GM18909 (cell line): ENCODE measurements at regions not wholly inside any gene's neighbourhood (a gene's known extent, or its start where the extent isn't known, plus 50 kb on each side); places are given as distances from the start of the nearest gene placed in this dataset.
A peak's percentile ranks its signal among the peaks of the same experiment; 100 is the strongest.

ENCODE experiments used
- ATAC-seq: cut with Tn5 transposase; IDR thresholded peaks from one replicate; pipeline ENCODE4 v1.9.1; 2021; ENCODE audit warnings: mild to moderate bottlenecking; ENCODE audit not compliant: unreplicated experiment, poor library complexity

DNA sequence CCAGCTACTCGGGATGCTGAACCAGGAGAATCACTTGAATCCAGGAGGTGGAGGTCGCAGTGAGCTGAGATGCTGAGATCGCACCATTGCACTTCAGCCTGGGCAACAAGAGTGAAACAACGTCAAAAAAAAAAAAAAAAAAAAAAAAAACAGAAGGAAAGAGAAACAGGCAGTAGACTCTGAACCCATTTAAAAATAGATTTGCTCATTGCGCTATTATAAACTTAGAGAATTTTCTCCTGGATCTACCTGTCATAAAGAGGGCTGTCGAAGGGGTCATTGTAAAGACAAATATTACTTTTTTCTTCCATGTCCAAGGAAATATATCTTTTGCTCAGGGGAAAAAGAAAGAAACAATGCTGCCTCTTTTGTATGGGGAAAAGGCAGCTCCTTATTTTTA is 425.0 kb upstream of the ID2 start:
- ATAC-seq: no peak

DNA sequence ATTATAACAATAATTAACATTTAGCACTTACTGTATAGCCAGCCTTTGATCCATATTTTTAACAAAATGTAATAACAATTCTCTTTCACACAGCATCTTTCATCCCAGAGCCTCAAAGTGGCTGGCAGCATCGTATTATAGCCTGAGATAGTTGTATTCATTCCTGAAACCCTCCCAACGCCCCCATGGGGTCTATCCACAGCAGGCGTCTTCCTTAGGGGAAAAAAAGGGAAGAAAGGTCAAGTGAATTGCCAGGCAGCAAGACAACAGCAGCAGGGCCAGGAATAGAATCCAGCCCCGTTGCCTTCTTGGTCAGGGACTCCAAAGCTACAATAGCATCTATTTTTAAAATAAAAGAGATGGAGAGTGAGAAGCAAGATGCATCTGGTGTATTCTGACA is 424.4 kb upstream of the ID2 start:
- no peak for ATAC-seq

DNA sequence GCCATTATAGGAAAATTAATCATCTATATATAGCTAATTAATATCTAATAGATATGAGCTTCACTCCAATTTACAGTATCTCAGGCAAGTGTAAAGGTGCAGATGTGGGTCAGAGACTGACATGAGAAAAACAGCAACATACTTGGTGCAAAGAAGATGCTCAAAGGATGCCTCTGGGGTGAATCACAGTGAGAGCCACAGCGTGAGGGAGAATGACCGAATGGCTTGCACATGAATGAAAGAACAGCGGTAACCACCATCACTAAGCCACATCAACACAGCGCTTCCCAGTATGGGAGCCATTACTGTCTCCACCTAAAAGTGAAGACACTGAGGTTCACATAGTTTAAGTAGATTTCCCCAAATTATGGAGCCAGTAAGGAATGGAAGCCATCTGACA is 423.4 kb upstream of the ID2 start:
- ATAC-seq: no peak

DNA sequence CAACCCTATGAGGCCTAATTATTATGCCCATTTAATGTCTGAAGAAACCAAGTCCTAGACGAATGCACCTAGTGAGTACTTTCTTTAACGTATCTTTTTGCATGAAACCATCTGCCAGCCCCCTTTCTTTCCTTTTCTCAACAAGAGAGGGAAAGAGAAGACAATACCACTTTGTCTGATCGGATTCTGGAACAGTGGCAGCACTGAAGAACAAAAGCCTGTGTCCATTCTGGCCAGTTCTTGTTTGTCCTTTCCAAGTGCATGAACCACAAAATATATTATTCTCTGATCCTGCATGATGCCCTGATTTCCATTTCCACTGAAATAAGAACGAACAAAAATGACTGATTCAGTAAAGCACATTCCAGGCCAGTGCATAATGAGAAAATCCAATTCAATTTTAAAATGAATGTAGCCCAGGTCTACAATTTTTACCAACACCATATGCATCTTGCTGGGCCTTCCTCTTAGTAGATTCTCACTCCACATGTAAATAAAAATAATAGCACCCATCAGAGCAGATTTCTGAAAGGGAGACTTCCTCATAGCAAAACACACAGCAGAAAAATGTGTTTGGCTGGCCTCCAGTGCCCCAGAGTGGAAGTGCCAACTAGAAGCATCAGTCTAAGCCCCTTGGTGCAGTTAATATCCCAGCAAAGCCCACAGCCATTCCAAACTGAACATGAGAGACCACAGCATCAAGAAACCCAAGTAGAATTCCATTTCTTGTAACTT is 422.6 kb upstream of the ID2 start:
- no peak for ATAC-seq

DNA sequence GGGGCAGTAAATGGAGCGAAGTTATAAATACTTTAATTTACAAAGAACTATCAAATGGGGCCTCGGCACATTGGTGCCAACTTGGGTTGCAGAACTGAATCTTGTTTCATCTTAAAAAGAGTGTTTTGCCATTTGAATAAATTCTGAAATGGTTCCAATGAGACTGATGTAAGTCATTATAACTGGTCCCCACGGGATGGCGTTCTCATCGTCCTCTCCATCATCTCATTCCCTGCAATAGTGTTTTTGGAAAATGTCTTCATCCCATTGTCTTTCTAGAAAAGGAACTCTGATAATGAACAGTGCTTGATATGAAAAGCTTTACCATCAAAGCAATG is 422.0 kb upstream of the ID2 start:
- ATAC-seq: no peak

DNA sequence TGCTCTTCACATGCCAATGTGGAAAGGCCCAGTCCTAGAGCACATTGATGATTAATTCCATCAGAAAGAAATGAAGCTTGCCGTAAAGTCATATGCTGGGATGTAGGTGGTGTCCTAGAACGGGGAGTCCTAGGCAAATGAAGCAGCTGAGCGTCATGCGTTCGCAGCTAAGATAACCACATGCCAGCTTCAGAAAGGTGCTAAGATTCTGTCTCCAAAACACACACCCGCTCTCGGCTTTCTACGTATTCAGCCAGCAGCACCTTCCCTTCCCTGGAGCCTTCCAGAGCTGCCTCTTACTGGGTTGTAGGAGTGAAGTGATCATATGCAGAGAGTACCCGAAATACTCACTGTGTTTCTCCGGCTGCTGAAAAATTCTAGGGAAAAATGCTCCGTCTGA is 421.6 kb upstream of the ID2 start:
- no peak for ATAC-seq

DNA sequence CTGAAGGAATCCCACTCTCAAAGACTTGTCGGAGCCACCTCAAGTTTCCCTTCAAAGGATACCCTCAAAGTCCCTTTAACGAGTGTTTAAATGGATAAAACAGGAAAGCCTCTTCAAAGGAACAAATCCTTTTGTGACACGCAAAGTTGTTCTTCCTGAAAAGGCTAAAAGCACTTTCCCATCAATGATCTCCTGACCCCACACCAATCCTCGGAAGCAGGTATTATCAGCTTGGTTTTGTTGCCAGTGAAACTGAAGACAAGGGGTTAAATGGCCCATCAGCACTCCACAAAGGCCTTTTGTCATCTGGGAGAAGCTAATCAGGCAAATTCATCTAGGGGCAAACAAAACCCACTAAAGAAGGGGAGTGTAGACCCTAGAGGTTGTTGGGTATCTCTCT is 418.0 kb upstream of the ID2 start:
- ATAC-seq: no peak

DNA sequence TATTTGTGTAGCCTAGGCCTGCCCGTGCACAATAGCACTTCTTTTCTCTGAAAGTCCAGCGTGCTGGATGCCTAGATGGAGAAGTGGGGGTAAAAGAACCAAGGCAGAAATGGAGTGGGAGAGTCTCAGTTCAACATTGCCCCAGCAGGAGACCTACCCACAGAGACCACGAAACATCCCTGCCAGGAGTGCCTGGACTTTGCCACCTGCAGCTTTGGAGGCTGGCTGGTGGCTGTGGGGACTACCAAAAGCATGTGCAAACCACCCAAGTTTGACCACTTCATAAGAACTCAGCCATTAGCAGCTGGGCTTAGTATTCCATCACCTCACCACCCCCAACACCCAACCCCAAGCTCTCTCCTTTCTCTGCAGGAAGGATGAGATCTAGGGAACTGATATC is 416.9 kb upstream of the ID2 start:
- ATAC-seq: no peak

DNA sequence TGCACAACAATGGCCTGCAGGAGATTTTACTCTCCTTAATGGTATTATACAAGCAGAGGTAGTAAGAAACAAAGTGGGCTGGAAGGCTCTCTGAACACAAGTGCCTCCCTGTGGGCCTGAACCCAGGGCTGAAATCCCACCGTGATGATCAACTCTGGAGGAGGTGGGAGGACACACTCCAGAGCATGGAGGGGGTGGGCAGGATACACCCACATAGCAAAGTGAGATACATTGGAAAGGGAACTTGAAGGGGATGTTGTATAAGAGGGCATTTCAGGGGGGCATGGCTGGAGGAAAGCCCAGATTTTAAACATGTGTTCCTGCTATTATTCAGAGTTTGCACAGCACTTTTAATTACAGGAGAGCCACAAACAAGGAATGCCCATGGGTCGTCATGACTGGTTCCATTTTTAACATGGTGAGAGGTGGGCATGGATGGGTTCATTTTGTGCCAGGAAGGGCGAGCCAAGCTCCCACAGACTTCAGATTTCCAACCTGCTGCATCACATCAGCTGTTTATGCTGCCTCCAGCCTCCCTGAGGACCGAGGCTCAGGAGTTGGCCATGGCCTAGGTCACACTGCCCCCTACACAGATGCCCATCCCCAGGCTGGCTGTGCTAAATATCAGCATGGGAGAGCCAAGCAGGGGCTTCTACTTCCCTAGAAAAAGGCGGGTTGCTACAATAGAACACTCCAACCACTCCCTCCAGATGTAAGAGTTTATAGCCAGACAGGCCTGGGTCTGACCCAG is 416.2 kb upstream of the ID2 start:
- no peak for ATAC-seq

DNA sequence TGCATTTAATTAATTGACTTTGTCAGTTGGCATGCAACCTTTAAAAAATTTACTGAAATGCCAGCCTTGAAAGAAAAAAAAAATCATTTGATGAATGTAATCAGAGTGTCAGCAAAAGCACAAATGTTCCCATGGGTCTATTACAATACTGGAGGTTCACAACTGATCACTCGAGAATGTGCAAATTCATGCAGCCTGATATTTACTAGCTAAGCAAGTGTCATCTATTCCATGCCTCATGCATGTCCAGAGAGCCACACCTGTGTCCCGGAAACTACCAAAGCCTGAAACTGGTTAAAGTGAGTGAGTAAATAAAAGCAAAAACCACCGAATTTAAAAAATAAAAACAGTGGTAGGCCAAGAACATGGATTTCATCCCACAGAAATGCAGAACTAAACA is 415.3 kb upstream of the ID2 start:
- no peak for ATAC-seq

DNA sequence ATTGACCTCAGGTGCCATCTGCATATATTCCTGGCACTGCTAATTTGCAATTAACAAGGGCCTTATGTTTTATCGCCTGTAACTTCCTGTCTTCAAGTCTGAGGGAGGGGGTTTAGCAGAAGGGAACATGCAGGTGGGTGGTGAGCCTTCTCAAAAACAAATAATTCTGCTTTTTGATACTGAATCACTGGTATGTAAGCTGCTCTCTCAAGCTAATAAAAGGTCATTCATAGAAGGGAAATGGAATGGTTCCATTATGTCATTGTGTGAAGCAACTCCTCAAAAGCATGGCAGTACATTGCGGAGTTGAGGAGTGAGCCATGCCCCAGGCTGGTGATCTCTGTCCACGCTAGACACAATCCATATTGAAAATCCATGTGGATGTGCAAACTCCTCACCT is 414.8 kb upstream of the ID2 start:
- no peak for ATAC-seq

DNA sequence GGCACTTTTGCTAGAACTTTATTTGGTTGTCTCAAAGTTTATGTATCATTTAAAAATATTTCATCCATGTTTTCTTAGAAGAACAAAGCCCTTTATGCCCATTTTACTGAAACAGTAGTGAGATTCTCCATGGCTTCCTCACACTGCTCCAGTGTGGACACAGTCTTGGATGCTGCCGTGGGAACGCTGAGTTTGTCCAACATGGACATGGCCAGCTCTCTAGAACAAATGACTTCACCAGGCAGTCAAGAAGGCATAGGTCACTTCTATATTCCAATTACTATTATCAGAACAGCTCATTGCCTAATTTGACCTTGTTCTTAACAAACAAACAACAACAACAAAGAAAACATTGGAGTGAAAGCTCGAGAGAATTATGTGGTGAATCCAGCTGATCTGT is 414.1 kb upstream of the ID2 start:
- ATAC-seq: no peak

DNA sequence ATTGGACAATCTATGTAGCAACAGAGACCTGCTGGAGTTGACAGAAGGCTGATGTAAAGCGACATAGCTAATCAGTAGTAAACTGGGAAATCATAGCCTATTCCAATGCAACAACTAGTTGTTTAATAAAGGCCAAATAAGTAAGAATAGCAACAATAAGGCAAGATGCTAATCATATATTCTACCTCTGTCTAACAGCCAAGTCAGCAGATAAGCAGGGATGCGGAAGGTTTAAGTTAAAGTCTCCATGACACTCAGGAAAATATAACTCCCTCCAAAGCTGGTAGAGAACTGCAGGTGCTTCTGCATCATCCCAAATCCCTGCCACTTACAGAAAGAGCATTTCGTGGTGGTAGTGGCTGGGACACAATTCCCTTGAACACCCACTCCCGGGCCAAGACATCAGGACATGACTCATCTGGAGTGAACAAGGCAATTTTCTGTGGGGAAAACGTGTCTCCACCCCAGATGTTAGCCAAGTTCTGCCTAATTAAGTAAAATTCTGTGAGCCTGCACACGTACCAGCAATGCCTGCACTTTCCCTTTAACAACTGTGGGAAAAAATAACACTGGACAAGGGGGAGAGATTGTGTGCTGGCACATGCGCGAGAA is 413.6 kb upstream of the ID2 start:
- ATAC-seq: no peak

DNA sequence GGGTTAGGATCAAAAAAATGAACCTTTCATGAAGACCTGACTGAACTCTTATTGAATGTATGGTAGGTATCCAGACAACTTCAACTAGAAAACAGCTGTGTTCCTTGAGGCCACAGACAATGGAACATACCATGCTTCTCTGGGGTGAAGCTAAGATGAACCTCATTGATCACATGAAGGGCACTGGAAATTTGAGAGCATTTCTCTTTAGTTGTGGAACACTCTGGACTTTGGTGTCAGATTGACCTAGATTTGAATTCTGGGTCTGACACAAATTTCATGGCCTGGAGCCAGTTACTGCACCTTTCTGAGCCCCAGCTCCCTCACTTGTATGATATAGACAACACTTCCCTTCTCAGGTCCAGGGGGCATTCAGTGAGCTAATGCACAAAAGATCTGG is 411.2 kb upstream of the ID2 start:
- no peak for ATAC-seq

DNA sequence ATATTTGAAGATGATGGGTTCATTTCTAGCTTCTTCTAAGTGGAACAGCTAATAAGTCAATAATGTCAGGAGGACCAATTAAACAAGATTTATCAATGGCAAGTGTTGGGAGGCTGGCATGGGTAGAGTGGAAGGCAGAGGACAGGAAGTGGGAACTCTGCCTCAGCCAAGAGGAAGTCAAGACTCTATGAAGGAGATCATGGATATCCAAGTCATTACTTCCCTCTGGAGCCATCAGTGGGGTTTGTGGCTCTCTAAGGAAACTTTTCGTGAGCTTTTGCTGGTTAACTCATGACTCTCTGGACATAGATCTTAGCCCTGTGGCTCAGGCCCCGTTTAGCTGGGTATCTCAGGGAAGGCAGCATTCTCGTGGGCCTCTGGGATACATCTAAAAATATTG is 410.4 kb upstream of the ID2 start:
- ATAC-seq: no peak

DNA sequence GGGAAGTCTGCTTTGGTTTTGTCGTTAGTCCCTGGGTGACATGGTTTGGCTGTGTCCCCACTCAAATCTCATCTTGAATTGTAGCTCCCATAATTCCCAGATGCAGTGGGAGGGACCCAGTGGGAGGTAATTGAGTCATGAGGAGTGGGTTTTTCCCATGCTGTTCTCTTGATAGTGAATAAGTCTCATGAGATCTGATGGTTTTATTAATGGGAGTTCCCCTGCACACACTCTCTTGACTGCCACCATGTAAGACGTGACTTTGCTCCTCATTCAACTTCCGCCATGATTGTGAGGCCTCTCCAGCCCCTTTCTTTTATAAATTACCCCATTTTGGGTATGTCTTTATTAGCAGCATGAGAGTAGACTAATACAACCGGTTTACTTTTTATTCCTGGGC is 405.8 kb upstream of the ID2 start:
- ATAC-seq: no peak

DNA sequence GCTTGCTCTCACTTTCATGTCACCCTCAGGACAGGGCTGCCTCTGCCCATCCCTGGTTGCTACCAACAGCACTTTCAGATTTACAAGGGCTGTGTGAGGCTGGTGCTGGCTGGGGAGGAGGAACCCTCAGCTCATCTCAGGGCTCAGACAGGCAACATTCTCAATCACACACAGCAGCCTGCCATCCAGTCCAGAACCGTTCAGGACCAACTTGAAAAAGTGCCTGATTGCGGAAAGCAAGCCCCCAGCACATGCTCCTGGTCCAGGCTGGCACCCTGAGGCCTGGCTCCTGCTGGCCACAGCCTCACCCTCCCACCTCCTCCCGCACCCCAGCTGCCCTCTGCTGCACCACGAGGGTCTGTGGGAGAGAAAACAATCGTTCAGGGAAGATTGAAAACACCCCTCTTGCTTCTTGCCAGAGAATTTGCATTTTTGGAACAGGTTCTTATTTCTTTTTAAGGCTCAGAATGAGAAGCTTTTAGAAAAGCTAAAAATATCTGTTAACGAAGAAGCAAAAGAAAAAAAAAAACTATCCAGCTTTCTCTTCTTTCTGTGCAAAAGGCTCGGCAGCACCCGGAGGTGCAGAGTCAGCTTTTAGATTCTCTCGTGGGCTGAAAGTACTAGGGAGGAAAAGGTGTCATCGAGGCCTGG is 403.8 kb upstream of the ID2 start:
- ATAC-seq: peak; percentile 55

DNA sequence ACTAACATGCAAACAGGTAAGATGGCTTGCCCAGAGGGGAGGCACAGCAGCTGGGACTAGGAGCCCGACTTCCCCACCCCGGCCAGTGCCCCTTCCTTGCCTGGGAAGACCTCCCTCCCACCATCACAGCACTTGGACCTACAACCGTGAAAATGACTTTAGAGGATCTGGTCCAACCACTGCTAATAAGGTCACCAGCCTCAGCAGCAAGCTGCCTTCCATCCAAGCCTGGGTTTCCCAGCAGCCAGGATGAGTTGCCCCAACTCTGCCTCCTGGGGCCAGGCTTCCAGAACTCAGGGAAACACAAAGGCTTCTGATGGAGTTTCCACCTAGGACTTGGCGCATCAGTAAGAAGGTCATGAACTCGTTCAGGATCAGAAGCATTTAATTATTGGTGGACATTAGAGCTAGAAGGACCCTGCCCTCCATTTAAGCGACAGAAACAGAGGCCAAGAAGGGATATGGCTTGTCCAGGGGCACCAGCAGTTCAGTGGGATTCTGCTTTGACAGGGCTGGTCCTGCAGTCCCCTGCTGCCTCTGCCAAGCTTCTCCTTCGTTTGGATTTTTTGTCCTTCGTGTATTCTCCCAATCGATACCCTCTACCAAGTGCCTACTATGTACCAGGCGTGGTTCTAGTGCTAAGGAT is 403.0 kb upstream of the ID2 start:
- ATAC-seq: no peak

DNA sequence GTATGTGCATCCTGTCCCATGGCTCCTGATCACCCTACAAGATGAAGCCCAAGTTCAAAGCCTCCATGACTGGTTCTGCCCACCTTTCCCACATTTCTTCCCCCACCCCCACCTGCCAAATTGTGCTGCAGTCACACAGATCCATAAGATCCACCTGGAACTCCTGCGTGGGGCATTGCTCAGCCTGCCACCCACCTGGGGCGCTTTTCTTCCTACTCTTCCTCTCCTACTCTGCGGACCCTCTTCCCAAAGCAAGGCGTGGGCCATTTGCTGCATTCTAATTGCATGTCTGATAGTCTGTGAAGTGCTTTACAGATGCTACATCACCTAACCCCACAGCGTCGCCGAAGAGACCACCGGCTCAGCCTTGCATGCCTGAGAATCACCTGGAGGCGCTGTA is 402.4 kb upstream of the ID2 start:
- ATAC-seq: no peak

DNA sequence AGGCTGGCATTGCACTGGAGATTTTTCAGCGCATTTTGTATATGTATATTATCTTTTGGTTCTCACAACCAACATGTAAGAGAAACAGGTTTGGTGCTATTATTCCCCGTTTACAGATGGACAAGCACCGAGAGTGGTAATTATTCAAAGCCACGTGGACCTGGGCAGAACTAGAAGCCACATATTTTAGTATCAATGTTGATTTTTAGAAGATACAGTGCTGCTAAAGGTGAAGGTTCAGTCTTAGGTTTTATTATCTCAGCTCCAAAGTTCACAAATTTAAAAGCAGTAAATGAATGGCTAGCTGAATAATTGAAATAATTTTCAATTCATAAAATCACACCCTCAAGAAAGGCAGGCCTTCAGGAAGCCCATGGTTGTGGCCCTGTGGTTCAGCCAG is 400.6 kb upstream of the ID2 start:
- no peak for ATAC-seq
